ENCODE measurements at regions not wholly inside any gene's neighbourhood (a gene's known extent, or its start where the extent isn't known, plus 50 kb on each side); places are given as distances from the start of the nearest gene placed in this dataset.

GRCh38 chr7:51824050-51824449, 507.4 kb upstream of the COBL start:
- TF ChIP-seq TSHZ1 (tag by site-specific recombination; IDR thresholded peaks at IDR 0.05; ENCODE audit: borderline replicate concordance) (no peak), CTCF (tag by site-specific recombination; IDR thresholded peaks at IDR 0.05) (no peak), ZNF48 (tag by site-specific recombination; IDR thresholded peaks at IDR 0.05) (no peak), ZBTB1 (tag by site-specific recombination; IDR thresholded peaks at IDR 0.05) (no peak), ZNF184 (tag by site-specific recombination; IDR thresholded peaks at IDR 0.05) (no peak), ZNF221 (tag by site-specific recombination; IDR thresholded peaks at IDR 0.05; ENCODE audit: borderline replicate concordance) (no peak), ZBTB26 (tag by site-specific recombination; optimal IDR thresholded peaks at IDR 0.05) (no peak), ZNF513 (tag by site-specific recombination; IDR thresholded peaks at IDR 0.05) (no peak)

Data from HEK293 (cell line).